ENCODE measurements at regions not wholly inside any gene's neighbourhood (a gene's known extent, or its start where the extent isn't known, plus 50 kb on each side); places are given as distances from the start of the nearest gene placed in this dataset.

- no peak for DNase-seq
Measured at GRCh38 chr4:24720436-24720835, 74.9 kb upstream of the SOD3 start.

GRCh38 chr4:24720979-24721378, 74.4 kb upstream of the SOD3 start:
- no peak for DNase-seq

GRCh38 chr4:24722026-24722568, 73.3 kb upstream of the SOD3 start:
- no peak for DNase-seq

GRCh38 chr4:24727390-24728224, 67.8 kb upstream of the SOD3 start:
- no peak for DNase-seq

- DNase-seq = no peak
Measured at GRCh38 chr4:24729119-24729730, 66.1 kb upstream of the SOD3 start.

- DNase-seq = no peak
Measured at GRCh38 chr4:24730256-24731001, 64.9 kb upstream of the SOD3 start.

- DNase-seq = no peak
Measured at GRCh38 chr4:24731448-24731847, 63.9 kb upstream of the SOD3 start.

- no peak for DNase-seq
Measured at GRCh38 chr4:24734511-24734910, 60.9 kb upstream of the SOD3 start.

- DNase-seq = no peak
Measured at GRCh38 chr4:24736066-24736465, 59.3 kb upstream of the SOD3 start.

GRCh38 chr4:24741910-24742309, 53.5 kb upstream of the SOD3 start:
- no peak for DNase-seq

- DNase-seq = no peak
Measured at GRCh38 chr4:24742335-24742734, 53.0 kb upstream of the SOD3 start.

- DNase-seq = no peak
Measured at GRCh38 chr4:24742773-24743172, 52.6 kb upstream of the SOD3 start.

GRCh38 chr4:24743206-24743605, 52.2 kb upstream of the SOD3 start:
- no peak for DNase-seq

- DNase-seq = no peak
Measured at GRCh38 chr4:24743927-24744326, 51.4 kb upstream of the SOD3 start.

- DNase-seq = no peak
Measured at GRCh38 chr4:24745172-24745895, 50.0 kb upstream of the SOD3 start.
